Brain microvascular endothelial cell (primary cell): ENCODE measurements at regions not wholly inside any gene's neighbourhood (a gene's known extent, or its start where the extent isn't known, plus 50 kb on each side); places are given as distances from the start of the nearest gene placed in this dataset.

Source experiments
- DNase-seq: peaks from one replicate; pipeline ENCODE4 v3.0.0-alpha.2; 2020
- H3K27ac ChIP-seq: fragments of 250-450 bp; sonication (Bioruptor Pico); 2 replicates; pipeline ENCODE4 v1.5.1; 2020; ENCODE audit warnings: mild to moderate bottlenecking, moderate library complexity
- H3K27me3 ChIP-seq: fragments of 250-450 bp; sonication (Bioruptor Pico); replicated peaks from 2 replicates; pipeline ENCODE4 v1.5.1; 2020; ENCODE audit warnings: mild to moderate bottlenecking
- H3K36me3 ChIP-seq: fragments of 250-450 bp; sonication (Bioruptor Pico); replicated peaks from 2 replicates; pipeline ENCODE4 v1.5.1; 2020; ENCODE audit warnings: mild to moderate bottlenecking
- H3K4me3 ChIP-seq: 2 replicates; pipeline ENCODE4 v1.5.1; 2011; ENCODE audit warnings: low read depth, mild to moderate bottlenecking, control low read depth, low read length, moderate library complexity
- in situ Hi-C: cut with HindIII; loops from 2 replicates; pipeline ENCODE4 v1.10.0; 2017; ENCODE audit warnings: low sequenced_read_pairs, low pct_ligation_motif_present
- TF ChIP-seq, protein P1 (sequence below): IDR thresholded peaks from 2 replicates; pipeline ENCODE4 v1.5.1; 2011; ENCODE audit warnings: low read depth, mild to moderate bottlenecking, moderate library complexity, low read length, control low read depth, inconsistent platforms; ENCODE audit errors: missing control alignments

GRCh38 chr21:31564439-31564838, 95.1 kb upstream of the SOD1 start:
- H3K36me3 ChIP-seq, result no peaks in the 10 kb centered on the region
- H3K27me3 ChIP-seq, result no peaks in the 10 kb centered on the region
- TF ChIP-seq, protein P1, sequence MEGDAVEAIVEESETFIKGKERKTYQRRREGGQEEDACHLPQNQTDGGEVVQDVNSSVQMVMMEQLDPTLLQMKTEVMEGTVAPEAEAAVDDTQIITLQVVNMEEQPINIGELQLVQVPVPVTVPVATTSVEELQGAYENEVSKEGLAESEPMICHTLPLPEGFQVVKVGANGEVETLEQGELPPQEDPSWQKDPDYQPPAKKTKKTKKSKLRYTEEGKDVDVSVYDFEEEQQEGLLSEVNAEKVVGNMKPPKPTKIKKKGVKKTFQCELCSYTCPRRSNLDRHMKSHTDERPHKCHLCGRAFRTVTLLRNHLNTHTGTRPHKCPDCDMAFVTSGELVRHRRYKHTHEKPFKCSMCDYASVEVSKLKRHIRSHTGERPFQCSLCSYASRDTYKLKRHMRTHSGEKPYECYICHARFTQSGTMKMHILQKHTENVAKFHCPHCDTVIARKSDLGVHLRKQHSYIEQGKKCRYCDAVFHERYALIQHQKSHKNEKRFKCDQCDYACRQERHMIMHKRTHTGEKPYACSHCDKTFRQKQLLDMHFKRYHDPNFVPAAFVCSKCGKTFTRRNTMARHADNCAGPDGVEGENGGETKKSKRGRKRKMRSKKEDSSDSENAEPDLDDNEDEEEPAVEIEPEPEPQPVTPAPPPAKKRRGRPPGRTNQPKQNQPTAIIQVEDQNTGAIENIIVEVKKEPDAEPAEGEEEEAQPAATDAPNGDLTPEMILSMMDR, result no peak
- H3K27ac ChIP-seq, result peak overlapping the region; percentile 21
- in situ Hi-C loops, result no loop called here
- no peak overlapping the region for H3K4me3 ChIP-seq
- DNase-seq, result peak; percentile 79

DNA sequence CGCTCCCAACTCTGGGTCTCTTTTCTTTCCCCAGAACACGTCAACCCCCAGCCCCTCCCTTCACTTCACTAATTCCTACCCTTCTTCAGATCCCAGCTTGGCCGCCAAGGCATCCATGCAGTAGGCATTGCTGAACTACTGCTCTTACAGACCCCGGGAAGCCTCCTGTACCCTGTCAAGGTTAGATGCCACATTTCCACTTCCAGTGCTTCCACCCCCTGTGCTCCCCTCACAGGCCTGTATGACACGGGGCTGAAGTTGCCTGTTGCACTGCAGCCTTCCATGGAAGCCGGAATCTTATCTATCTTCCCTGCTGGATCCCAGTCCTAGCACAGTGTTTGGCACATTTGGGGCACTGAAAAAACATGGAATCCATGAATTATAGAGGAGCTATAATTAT, 99.0 kb upstream of the SOD1 start:
- TF ChIP-seq, protein P1, result no peak
- Histone ChIP-seq H3K4me3 (no peak overlapping the region), H3K27me3 (no peaks in the 10 kb centered on the region), H3K27ac (no peak overlapping the region), H3K36me3 (no peaks in the 10 kb centered on the region)
- no peak for DNase-seq
- in situ Hi-C loops, result no loop called here

- peak overlapping the region; percentile 66 for H3K4me3 ChIP-seq
- in situ Hi-C loops, result no loop called here
- H3K27me3 ChIP-seq, result no peaks in the 10 kb centered on the region
- no peak overlapping the region for H3K27ac ChIP-seq
- DNase-seq, result peak; percentile 96
- H3K36me3 ChIP-seq, result no peaks in the 10 kb centered on the region
- TF ChIP-seq, protein P1, result peak; percentile 5
These were observed 99.9 kb upstream of the SOD1 start for GRCh38 chr21:31559368-31560119.

GRCh38 chr21:31558962-31559367, 100.5 kb upstream of the SOD1 start:
- Histone ChIP-seq H3K4me3 (peak overlapping the region; percentile 66), H3K27me3 (no peaks in the 10 kb centered on the region), H3K36me3 (no peaks in the 10 kb centered on the region), H3K27ac (no peak overlapping the region)
- TF ChIP-seq, protein P1, result no peak
- in situ Hi-C loops, result no loop called here
- DNase-seq, result peak; percentile 96

DNA sequence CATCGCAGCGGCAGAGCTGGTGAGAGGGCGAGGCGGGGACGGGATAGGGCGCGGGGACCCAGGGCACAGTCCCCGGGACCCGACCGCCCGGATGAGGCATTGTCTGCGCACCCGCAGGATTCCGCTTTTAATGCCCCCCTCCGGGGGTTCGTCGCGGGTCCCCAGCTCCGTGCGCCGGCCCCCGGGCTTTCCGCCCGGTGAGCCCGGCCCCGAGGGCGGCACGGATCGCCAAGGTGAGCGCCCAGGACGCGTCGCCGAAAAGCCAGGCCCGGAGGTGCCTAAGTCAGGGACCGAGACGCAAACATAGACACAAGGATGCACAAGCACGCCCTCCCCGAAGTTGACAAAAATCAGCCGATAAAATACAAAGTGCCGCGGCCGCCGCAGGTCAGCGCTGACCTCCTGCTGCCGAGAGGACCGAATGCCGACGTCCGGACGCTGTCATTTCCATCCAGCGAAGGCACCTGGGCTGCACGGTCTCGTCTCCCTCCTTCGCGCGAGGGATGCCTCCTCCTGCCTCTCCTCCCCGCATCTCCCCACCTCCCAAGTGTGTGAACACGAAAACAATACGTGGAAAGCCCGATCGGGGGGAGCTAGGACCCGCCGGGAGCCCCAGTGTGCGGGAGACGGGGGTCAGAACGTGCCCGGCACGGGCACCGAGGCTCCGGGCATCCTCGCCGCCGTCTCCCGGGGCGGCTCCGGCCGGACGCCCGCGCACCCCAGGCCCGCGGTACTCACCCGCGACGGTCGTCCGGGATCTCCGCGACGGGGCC, 101.1 kb upstream of the SOD1 start:
- in situ Hi-C loops, result no loop called here
- H3K4me3 ChIP-seq, result peak overlapping the region; percentile 66
- peak; percentile 7 for DNase-seq
- H3K27me3 ChIP-seq, result no peaks in the 10 kb centered on the region
- H3K36me3 ChIP-seq, result no peaks in the 10 kb centered on the region
- TF ChIP-seq, protein P1, result no peak
- H3K27ac ChIP-seq, result no peak overlapping the region
